Mesodermal cell (in vitro differentiated cells): ENCODE measurements at regions not wholly inside any gene's neighbourhood (a gene's known extent, or its start where the extent isn't known, plus 50 kb on each side); places are given as distances from the start of the nearest gene placed in this dataset.

Source experiments
- H3K27ac ChIP-seq: 2 replicates; pipeline ENCODE4 v1.7.0; 2013; ENCODE audit warnings: mild to moderate bottlenecking, low read depth, low read length, moderate library complexity; ENCODE audit not compliant: severe bottlenecking
- H3K36me3 ChIP-seq: 2 replicates; pipeline ENCODE4 v1.7.1; 2013; ENCODE audit warnings: mild to moderate bottlenecking, low read length, moderate library complexity; ENCODE audit not compliant: control insufficient read depth, insufficient read depth
- H3K4me1 ChIP-seq: one replicate; pipeline ENCODE4 v1.7.1; 2013; ENCODE audit warnings: mild to moderate bottlenecking, low read length; ENCODE audit not compliant: insufficient read depth, control insufficient read depth, poor library complexity, severe bottlenecking
- H3K4me3 ChIP-seq: 2 replicates; pipeline ENCODE4 v1.7.0; 2013; ENCODE audit warnings: low read length, control low read depth, mild to moderate bottlenecking; ENCODE audit not compliant: insufficient read depth, poor library complexity, severe bottlenecking; ENCODE audit errors: extremely low read depth
- H3K9me3 ChIP-seq: 2 replicates; pipeline ENCODE4 v1.7.1; 2013; ENCODE audit warnings: mild to moderate bottlenecking, low read length, moderate library complexity; ENCODE audit not compliant: control insufficient read depth
- WGBS, 2 experiments: methylation state at CpG; one replicate each; pipeline ENCODE4 v1.1.5; 2013; ENCODE audit warnings: missing lambda C conversion rate in 2 of 2; ENCODE audit not compliant: insufficient coverage in 2 of 2; 5-methylcytosine and 5-hydroxymethylcytosine counted together

GRCh38 chr18:65567372-65567771, 183.4 kb upstream of the CDH7 start:
- 10% methylated on average over 2 of the region's 3 CpGs; no CpG with 5 or more reads in 1 of the 2 experiments for WGBS, 2 experiments
- no peaks in the 10 kb centered on the region for H3K9me3 ChIP-seq
- H3K27ac ChIP-seq: no peak overlapping the region
- no peaks in the 10 kb centered on the region for H3K4me1 ChIP-seq
- no peaks in the 10 kb centered on the region for H3K36me3 ChIP-seq
- H3K4me3 ChIP-seq: no peak overlapping the region

- Histone ChIP-seq H3K9me3 (no peaks in the 10 kb centered on the region), H3K27ac (no peak overlapping the region), H3K4me3 (no peak overlapping the region), H3K4me1 (no peaks in the 10 kb centered on the region), H3K36me3 (no peaks in the 10 kb centered on the region)
- no CpG with 5 or more reads among the region's 3 CpGs for WGBS, 2 experiments
These were observed 202.5 kb upstream of the CDH7 start for GRCh38 chr18:65548316-65548715.

GRCh38 chr18:65547046-65547445, 203.8 kb upstream of the CDH7 start:
- Histone ChIP-seq H3K9me3 (no peaks in the 10 kb centered on the region), H3K36me3 (no peaks in the 10 kb centered on the region), H3K27ac (no peak overlapping the region), H3K4me1 (no peaks in the 10 kb centered on the region), H3K4me3 (no peak overlapping the region)

- 98 to 100% methylated on average over 1 to 5 of the region's 6 CpGs for WGBS, 2 experiments
- no peak overlapping the region for H3K27ac ChIP-seq
- H3K4me1 ChIP-seq: no peaks in the 10 kb centered on the region
- H3K36me3 ChIP-seq: no peaks in the 10 kb centered on the region
- H3K9me3 ChIP-seq: no peaks in the 10 kb centered on the region
- no peak overlapping the region for H3K4me3 ChIP-seq
These were observed 206.1 kb upstream of the CDH7 start for GRCh38 chr18:65544701-65545100.

GRCh38 chr18:65527879-65528633, 222.8 kb upstream of the CDH7 start:
- no peak overlapping the region for H3K27ac ChIP-seq
- H3K9me3 ChIP-seq: no peaks in the 10 kb centered on the region
- H3K4me1 ChIP-seq: no peaks in the 10 kb centered on the region
- H3K4me3 ChIP-seq: no peak overlapping the region
- WGBS, 2 experiments: 93% methylated on average over 2 of the region's 4 CpGs; no CpG with 5 or more reads in 1 of the 2 experiments
- H3K36me3 ChIP-seq: no peaks in the 10 kb centered on the region

- H3K4me1 ChIP-seq: no peaks in the 10 kb centered on the region
- no CpG with 5 or more reads among the region's 1 CpG for WGBS, 2 experiments
- H3K4me3 ChIP-seq: no peak overlapping the region
- no peak overlapping the region for H3K27ac ChIP-seq
- H3K9me3 ChIP-seq: no peaks in the 10 kb centered on the region
- H3K36me3 ChIP-seq: no peaks in the 10 kb centered on the region
These were observed 224.7 kb upstream of the CDH7 start for GRCh38 chr18:65526099-65526498.

- no peaks in the 10 kb centered on the region for H3K9me3 ChIP-seq
- H3K4me3 ChIP-seq: no peak overlapping the region
- 86 to 97% methylated on average over 3 of the region's 3 CpGs for WGBS, 2 experiments
- H3K4me1 ChIP-seq: no peaks in the 10 kb centered on the region
- no peaks in the 10 kb centered on the region for H3K36me3 ChIP-seq
- no peak overlapping the region for H3K27ac ChIP-seq
These were observed 227.4 kb upstream of the CDH7 start for GRCh38 chr18:65523461-65523860.

- no peaks in the 10 kb centered on the region for H3K36me3 ChIP-seq
- no peaks in the 10 kb centered on the region for H3K9me3 ChIP-seq
- no peak overlapping the region for H3K27ac ChIP-seq
- H3K4me3 ChIP-seq: no peak overlapping the region
- H3K4me1 ChIP-seq: no peaks in the 10 kb centered on the region
- WGBS, 2 experiments: 80% methylated on average over 1 to 2 of the region's 4 CpGs
These were observed 227.9 kb upstream of the CDH7 start for GRCh38 chr18:65522907-65523306.

- Histone ChIP-seq H3K4me1 (no peaks in the 10 kb centered on the region), H3K27ac (no peak overlapping the region), H3K4me3 (no peak overlapping the region), H3K36me3 (no peaks in the 10 kb centered on the region), H3K9me3 (no peaks in the 10 kb centered on the region)
- WGBS, 2 experiments: 55 to 100% methylated on average over 1 to 2 of the region's 5 CpGs
These were observed 234.6 kb upstream of the CDH7 start for GRCh38 chr18:65516209-65516608.

GRCh38 chr18:65498605-65499004, 252.2 kb upstream of the CDH7 start:
- H3K27ac ChIP-seq: no peak overlapping the region
- H3K4me3 ChIP-seq: no peak overlapping the region
- H3K36me3 ChIP-seq: no peaks in the 10 kb centered on the region
- no peaks in the 10 kb centered on the region for H3K9me3 ChIP-seq
- H3K4me1 ChIP-seq: no peaks in the 10 kb centered on the region

GRCh38 chr18:65487569-65487968, 263.2 kb upstream of the CDH7 start:
- H3K4me1 ChIP-seq: no peaks in the 10 kb centered on the region
- H3K4me3 ChIP-seq: no peak overlapping the region
- 62 to 100% methylated on average over 2 of the region's 2 CpGs for WGBS, 2 experiments
- H3K36me3 ChIP-seq: no peaks in the 10 kb centered on the region
- no peak overlapping the region for H3K27ac ChIP-seq
- H3K9me3 ChIP-seq: no peaks in the 10 kb centered on the region
